GM19467 (cell line): ENCODE measurements at regions not wholly inside any gene's neighbourhood (a gene's known extent, or its start where the extent isn't known, plus 50 kb on each side); places are given as distances from the start of the nearest gene placed in this dataset.

Experiments used
- ATAC-seq: cut with Tn5 transposase; IDR thresholded peaks from one replicate; pipeline ENCODE4 v1.9.1; 2021; ENCODE audit warnings: mild to moderate bottlenecking, moderate library complexity; ENCODE audit not compliant: unreplicated experiment

- ATAC-seq: no peak
Observed at GRCh38 chr1:221286399-221286798, 407.2 kb downstream of the HLX start.

- no peak for ATAC-seq
Observed at GRCh38 chr1:221289103-221289502, 409.9 kb downstream of the HLX start.

GRCh38 chr1:221290669-221291068, 411.4 kb downstream of the HLX start:
- ATAC-seq: no peak

GRCh38 chr1:221291113-221291512, 411.9 kb downstream of the HLX start:
- no peak for ATAC-seq

GRCh38 chr1:221292652-221293051, 413.4 kb downstream of the HLX start:
- ATAC-seq: no peak

- ATAC-seq: no peak
Observed at GRCh38 chr1:221294242-221294641, 415.0 kb downstream of the HLX start.

GRCh38 chr1:221302357-221302756, 423.1 kb downstream of the HLX start:
- ATAC-seq: no peak

GRCh38 chr1:221302810-221303209, 423.6 kb downstream of the HLX start:
- ATAC-seq: no peak

GRCh38 chr1:221303623-221304022, 424.4 kb downstream of the HLX start:
- ATAC-seq: no peak

- ATAC-seq: no peak
Observed at GRCh38 chr1:221306239-221306638, 427.0 kb downstream of the HLX start.

- no peak for ATAC-seq
Observed at GRCh38 chr1:221308534-221309511, 429.6 kb downstream of the HLX start.

- no peak for ATAC-seq
Observed at GRCh38 chr1:221309723-221310122, 430.5 kb downstream of the HLX start.

GRCh38 chr1:221310180-221310579, 430.9 kb downstream of the HLX start:
- no peak for ATAC-seq

- no peak for ATAC-seq
Observed at GRCh38 chr1:221315330-221315729, 426.6 kb downstream of the DUSP10 start.

- ATAC-seq: no peak
Observed at GRCh38 chr1:221316491-221317056, 425.3 kb downstream of the DUSP10 start.

GRCh38 chr1:221317537-221317936, 424.4 kb downstream of the DUSP10 start:
- ATAC-seq: no peak

- no peak for ATAC-seq
Observed at GRCh38 chr1:221327954-221328353, 413.9 kb downstream of the DUSP10 start.

- no peak for ATAC-seq
Observed at GRCh38 chr1:221328371-221328770, 413.5 kb downstream of the DUSP10 start.

- ATAC-seq: no peak
Observed at GRCh38 chr1:221331273-221332183, 410.4 kb downstream of the DUSP10 start.

GRCh38 chr1:221334062-221334461, 407.8 kb downstream of the DUSP10 start:
- no peak for ATAC-seq
